ENCODE measurements at regions not wholly inside any gene's neighbourhood (a gene's known extent, or its start where the extent isn't known, plus 50 kb on each side); places are given as distances from the start of the nearest gene placed in this dataset.
"Not testable (repeated sequence)": the region's sequence is repeated elsewhere in the genome, so short reads cannot be mapped to it uniquely, and the experiment has no call there.

GRCh38 chr1:185478877-185479276 lies 161.8 kb upstream of the IVNS1ABP start:
- no peak for DNase-seq (ENCODE audit: extremely low read depth, low read depth)

- DNase-seq (ENCODE audit: extremely low read depth, low read depth): no peak
Observed at GRCh38 chr1:185477638-185478580, 160.9 kb upstream of the IVNS1ABP start.

GRCh38 chr1:185474440-185475149 lies 157.6 kb upstream of the IVNS1ABP start:
- DNase-seq (ENCODE audit: extremely low read depth, low read depth): no peak

GRCh38 chr1:185473186-185473585 lies 156.1 kb upstream of the IVNS1ABP start:
- no peak for DNase-seq (ENCODE audit: extremely low read depth, low read depth)

GRCh38 chr1:185468626-185469025 lies 151.6 kb upstream of the IVNS1ABP start:
- no peak for DNase-seq (ENCODE audit: extremely low read depth, low read depth)

GRCh38 chr1:185467122-185467521 lies 150.1 kb upstream of the IVNS1ABP start:
- DNase-seq (ENCODE audit: extremely low read depth, low read depth): no peak

GRCh38 chr1:185464777-185465176 lies 147.7 kb upstream of the IVNS1ABP start:
- DNase-seq (ENCODE audit: extremely low read depth, low read depth): no peak

GRCh38 chr1:185463433-185463832 lies 146.4 kb upstream of the IVNS1ABP start:
- DNase-seq (ENCODE audit: extremely low read depth, low read depth): no peak

- no peak for DNase-seq (ENCODE audit: extremely low read depth, low read depth)
Observed at GRCh38 chr1:185463011-185463410, 146.0 kb upstream of the IVNS1ABP start.

GRCh38 chr1:185460723-185461122 lies 143.7 kb upstream of the IVNS1ABP start:
- not testable (repeated sequence) for DNase-seq (ENCODE audit: extremely low read depth, low read depth)

GRCh38 chr1:185459141-185459540 lies 142.1 kb upstream of the IVNS1ABP start:
- DNase-seq (ENCODE audit: extremely low read depth, low read depth): no peak

- DNase-seq (ENCODE audit: extremely low read depth, low read depth): no peak
Observed at GRCh38 chr1:185458670-185459069, 141.6 kb upstream of the IVNS1ABP start.

- DNase-seq (ENCODE audit: extremely low read depth, low read depth): no peak
Observed at GRCh38 chr1:185453496-185454192, 136.6 kb upstream of the IVNS1ABP start.

GRCh38 chr1:185450917-185451316 lies 133.9 kb upstream of the IVNS1ABP start:
- DNase-seq (ENCODE audit: extremely low read depth, low read depth): no peak

- no peak for DNase-seq (ENCODE audit: extremely low read depth, low read depth)
Observed at GRCh38 chr1:185450060-185450788, 133.2 kb upstream of the IVNS1ABP start.

- no peak for DNase-seq (ENCODE audit: extremely low read depth, low read depth)
Observed at GRCh38 chr1:185449378-185450059, 132.5 kb upstream of the IVNS1ABP start.

- no peak for DNase-seq (ENCODE audit: extremely low read depth, low read depth)
Observed at GRCh38 chr1:185448591-185449186, 131.6 kb upstream of the IVNS1ABP start.

GRCh38 chr1:185446131-185446530 lies 129.1 kb upstream of the IVNS1ABP start:
- no peak for DNase-seq (ENCODE audit: extremely low read depth, low read depth)

GRCh38 chr1:185445594-185445993 lies 128.6 kb upstream of the IVNS1ABP start:
- no peak for DNase-seq (ENCODE audit: extremely low read depth, low read depth)

- no peak for DNase-seq (ENCODE audit: extremely low read depth, low read depth)
Observed at GRCh38 chr1:185444676-185445075, 127.6 kb upstream of the IVNS1ABP start.

Measured in NCI-H460 (cell line).